ENCODE measurements at regions not wholly inside any gene's neighbourhood (a gene's known extent, or its start where the extent isn't known, plus 50 kb on each side); places are given as distances from the start of the nearest gene placed in this dataset.
A peak's percentile ranks its signal among the peaks of the same experiment; 100 is the strongest.

DNA sequence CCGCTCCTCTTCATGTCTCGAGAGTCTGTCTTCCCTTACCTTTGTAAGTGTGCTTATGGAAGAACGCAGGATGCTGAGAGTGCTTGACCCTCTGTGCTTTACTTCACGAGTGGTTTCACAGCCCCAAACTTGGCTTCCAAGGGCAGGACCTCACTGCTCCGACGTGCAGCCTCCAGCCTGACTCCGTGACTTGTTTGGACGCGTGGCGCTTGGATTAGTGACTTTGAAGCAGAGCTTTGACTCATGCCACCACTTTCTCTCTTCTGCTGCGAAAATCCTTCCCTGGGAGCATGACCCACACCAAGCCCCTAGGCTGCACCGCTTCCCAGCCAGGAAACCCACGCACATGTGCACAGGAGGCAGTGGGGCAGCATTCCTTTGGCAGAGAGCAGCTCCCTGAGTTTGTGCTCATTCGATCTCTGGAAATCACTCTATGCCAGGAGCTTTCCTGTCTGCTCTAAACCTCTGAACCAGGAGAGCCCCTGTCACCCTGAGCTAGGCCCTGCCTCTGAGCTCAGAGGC is 207.8 kb upstream of the HS6ST1 start:
- no peak for DNase-seq (ENCODE audit: low read depth)
- H3K4me3 ChIP-seq (ENCODE audit: low read depth, low read length) = no peak overlapping the region
- TF ChIP-seq, protein P1, sequence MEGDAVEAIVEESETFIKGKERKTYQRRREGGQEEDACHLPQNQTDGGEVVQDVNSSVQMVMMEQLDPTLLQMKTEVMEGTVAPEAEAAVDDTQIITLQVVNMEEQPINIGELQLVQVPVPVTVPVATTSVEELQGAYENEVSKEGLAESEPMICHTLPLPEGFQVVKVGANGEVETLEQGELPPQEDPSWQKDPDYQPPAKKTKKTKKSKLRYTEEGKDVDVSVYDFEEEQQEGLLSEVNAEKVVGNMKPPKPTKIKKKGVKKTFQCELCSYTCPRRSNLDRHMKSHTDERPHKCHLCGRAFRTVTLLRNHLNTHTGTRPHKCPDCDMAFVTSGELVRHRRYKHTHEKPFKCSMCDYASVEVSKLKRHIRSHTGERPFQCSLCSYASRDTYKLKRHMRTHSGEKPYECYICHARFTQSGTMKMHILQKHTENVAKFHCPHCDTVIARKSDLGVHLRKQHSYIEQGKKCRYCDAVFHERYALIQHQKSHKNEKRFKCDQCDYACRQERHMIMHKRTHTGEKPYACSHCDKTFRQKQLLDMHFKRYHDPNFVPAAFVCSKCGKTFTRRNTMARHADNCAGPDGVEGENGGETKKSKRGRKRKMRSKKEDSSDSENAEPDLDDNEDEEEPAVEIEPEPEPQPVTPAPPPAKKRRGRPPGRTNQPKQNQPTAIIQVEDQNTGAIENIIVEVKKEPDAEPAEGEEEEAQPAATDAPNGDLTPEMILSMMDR (IDR thresholded peaks at IDR 0.05; ENCODE audit: insufficient read depth, low read depth, low read length) = no peak

DNA sequence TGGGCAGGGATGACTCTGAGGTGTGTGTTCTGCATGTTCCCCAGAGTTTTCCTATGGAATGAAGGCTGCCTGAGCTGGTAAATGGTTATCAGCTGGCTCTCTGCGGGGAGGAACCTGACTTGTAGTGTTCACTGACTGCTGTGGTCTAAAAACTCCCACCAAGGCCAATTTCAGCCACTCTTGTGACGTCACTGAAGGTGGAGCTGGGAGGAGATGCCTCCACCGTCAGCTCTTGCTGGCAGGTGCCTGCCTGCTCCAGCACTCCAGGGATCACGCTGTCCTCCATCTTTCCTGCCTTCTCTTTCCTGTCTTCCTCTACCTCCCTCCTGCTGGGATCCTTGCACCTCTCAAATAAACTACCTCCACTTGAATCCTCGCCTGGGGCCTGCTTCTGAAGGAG is 209.5 kb upstream of the HS6ST1 start:
- DNase-seq (ENCODE audit: low read depth) = no peak
- H3K4me3 ChIP-seq (ENCODE audit: low read depth, low read length) = no peak overlapping the region
- TF ChIP-seq, protein P1 (IDR thresholded peaks at IDR 0.05; ENCODE audit: insufficient read depth, low read depth, low read length) = no peak

DNA sequence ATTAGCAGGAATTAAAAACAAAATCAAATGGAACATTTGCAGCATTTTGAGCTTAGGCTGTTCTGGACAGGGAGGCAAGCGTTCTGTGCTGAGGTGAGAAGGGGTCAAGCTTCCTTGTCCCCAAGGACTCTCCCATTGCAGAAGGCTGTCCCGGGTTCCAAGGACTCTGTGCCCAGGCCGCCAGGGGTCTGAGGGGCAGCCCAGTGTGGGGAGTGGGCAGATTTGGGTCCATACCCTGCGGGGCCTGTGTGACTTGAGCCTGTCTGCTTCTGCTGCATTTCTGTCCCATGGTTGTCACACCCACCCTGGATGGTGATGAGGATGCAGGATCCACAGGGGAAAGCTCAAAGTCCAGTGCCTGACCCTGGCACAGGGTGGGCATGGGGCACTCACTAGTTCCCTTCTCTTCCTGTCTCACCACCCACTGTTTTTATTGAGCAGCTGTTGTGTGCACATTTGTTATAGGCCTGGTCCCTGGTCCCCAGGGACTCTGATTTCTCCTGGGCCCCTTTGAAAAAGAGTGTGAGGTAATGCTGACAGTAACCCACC is 211.4 kb upstream of the HS6ST1 start:
- no peak overlapping the region for H3K4me3 ChIP-seq (ENCODE audit: low read depth, low read length)
- DNase-seq (ENCODE audit: low read depth) = no peak
- TF ChIP-seq, protein P1 (IDR thresholded peaks at IDR 0.05; ENCODE audit: insufficient read depth, low read depth, low read length) = no peak

DNA sequence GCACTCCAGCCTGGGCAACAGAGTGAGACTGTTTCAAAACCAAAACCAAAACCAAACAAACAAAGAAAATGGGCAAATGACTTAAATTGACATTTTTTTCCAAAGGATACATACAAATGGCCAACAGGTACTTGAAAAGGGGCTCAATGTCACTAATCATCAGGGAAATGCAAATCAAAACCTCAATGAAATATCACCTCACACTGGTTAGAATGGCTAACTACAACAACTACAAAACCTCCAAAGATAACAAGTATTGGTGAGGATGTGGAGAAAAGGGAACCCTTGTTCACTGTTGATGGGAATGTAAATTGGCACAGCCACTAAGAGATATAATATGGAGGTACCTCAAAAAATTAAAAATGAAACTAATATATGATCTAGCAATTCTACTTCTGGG is 213.2 kb upstream of the HS6ST1 start:
- H3K4me3 ChIP-seq (ENCODE audit: low read depth, low read length) = no peak overlapping the region
- TF ChIP-seq, protein P1 (IDR thresholded peaks at IDR 0.05; ENCODE audit: insufficient read depth, low read depth, low read length) = peak; percentile 29
- DNase-seq (ENCODE audit: low read depth) = peak; percentile 10

DNA sequence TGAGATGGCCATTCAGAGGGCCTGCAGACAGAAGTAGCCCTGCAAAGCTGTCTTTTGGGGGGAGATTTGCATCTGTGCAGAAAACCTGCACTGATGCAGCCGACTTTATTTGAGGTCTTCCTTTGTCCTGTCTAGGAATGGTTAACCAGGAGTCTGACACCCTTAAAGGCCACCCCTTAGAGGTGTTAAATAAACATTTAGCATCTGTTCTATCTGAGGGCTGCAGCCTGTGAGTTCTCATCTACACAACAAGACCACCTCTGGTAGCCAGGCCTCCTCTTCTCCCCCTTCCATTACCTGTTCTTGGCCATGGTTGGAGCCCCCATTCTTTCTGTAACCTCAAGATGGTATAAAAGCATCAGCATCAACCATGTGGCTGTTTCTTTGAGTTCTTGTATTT is 214.4 kb upstream of the HS6ST1 start:
- TF ChIP-seq, protein P1 (IDR thresholded peaks at IDR 0.05; ENCODE audit: insufficient read depth, low read depth, low read length) = no peak
- no peak overlapping the region for H3K4me3 ChIP-seq (ENCODE audit: low read depth, low read length)
- no peak for DNase-seq (ENCODE audit: low read depth)

DNA sequence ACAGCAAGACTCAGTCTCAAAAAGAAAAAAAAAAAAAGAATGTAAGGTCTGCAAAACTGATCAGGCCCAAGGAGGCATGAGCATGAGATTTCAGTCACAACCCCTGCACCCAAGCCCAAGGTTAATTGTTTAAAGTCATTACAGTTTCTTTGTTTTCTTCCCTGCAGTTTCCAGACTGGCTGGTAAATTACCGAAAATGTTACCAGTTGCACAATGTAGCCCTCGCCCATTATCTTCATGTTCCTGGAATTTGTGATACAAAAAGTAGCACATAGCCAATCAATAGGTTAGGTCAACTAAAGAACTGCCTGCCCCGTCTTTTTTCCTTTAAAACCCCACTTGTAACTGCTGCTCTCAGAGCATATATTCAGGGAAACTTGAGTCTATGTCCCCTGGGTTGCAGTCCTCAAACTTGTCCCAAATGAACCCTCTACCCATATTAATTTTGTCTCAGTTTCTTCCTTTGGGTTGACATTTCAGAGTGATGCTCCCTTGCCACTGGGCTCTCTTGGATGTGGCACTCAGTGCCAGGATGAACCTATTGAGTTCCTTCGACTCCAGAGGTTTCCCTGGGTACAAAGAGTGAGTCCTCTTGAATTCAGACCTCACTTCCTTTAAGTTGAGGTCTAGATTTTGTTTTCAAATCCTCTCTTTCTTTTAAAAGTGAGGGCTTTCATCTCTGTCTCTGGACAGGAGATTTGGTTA is 216.2 kb upstream of the HS6ST1 start:
- no peak overlapping the region for H3K4me3 ChIP-seq (ENCODE audit: low read depth, low read length)
- TF ChIP-seq, protein P1 (IDR thresholded peaks at IDR 0.05; ENCODE audit: insufficient read depth, low read depth, low read length) = no peak
- no peak for DNase-seq (ENCODE audit: low read depth)

Measured in fibroblast of villous mesenchyme (primary cell).